RWPE2 (cell line): ENCODE measurements at regions not wholly inside any gene's neighbourhood (a gene's known extent, or its start where the extent isn't known, plus 50 kb on each side); places are given as distances from the start of the nearest gene placed in this dataset.
A peak's percentile ranks its signal among the peaks of the same experiment; 100 is the strongest.

Source experiments
- ATAC-seq: fragments of 200-7000 bp; cut with Tn5 transposase; 3 replicates; pipeline ENCODE4 v1.9.1; 2021; ENCODE audit warnings: low read depth
- DNase-seq: peaks from one replicate; pipeline ENCODE4 v3.0.0-alpha.2; 2020; ENCODE audit warnings: low spot score
- H3K27ac ChIP-seq: fragments of 450-650 bp; 2 replicates; pipeline ENCODE4 v1.5.1; 2017; ENCODE audit warnings: mild to moderate bottlenecking; ENCODE audit not compliant: poor library complexity, severe bottlenecking
- H3K27me3 ChIP-seq: fragments of 250-450 bp; sonication (Bioruptor Pico); 2 replicates; pipeline ENCODE4 v1.5.1; 2021; ENCODE audit warnings: mild to moderate bottlenecking, moderate library complexity; ENCODE audit not compliant: insufficient read depth, poor library complexity, severe bottlenecking
- H3K36me3 ChIP-seq: fragments of 250-450 bp; sonication (Bioruptor Pico); 2 replicates; pipeline ENCODE4 v1.5.1; 2020; ENCODE audit warnings: low read depth, mild to moderate bottlenecking, moderate library complexity
- H3K4me1 ChIP-seq: fragments of 250-450 bp; sonication (Bioruptor Pico); 2 replicates; pipeline ENCODE4 v1.5.1; 2021; ENCODE audit warnings: mild to moderate bottlenecking, moderate library complexity; ENCODE audit not compliant: insufficient read depth, poor library complexity, severe bottlenecking
- H3K4me3 ChIP-seq: fragments of 250-450 bp; sonication (Bioruptor Pico); 2 replicates; pipeline ENCODE4 v1.5.1; 2021; ENCODE audit warnings: mild to moderate bottlenecking, moderate library complexity; ENCODE audit not compliant: severe bottlenecking
- H3K9me3 ChIP-seq: fragments of 250-450 bp; sonication (Bioruptor Pico); 2 replicates; pipeline ENCODE4 v1.5.1; 2021; ENCODE audit warnings: mild to moderate bottlenecking, moderate library complexity; ENCODE audit not compliant: severe bottlenecking
- TF ChIP-seq, protein P1 (sequence below): fragments of 450-650 bp; IDR thresholded peaks from one replicate; pipeline ENCODE4 v1.5.1; 2017; ENCODE audit warnings: mild to moderate bottlenecking, moderate library complexity; ENCODE audit not compliant: poor library complexity, severe bottlenecking

DNA sequence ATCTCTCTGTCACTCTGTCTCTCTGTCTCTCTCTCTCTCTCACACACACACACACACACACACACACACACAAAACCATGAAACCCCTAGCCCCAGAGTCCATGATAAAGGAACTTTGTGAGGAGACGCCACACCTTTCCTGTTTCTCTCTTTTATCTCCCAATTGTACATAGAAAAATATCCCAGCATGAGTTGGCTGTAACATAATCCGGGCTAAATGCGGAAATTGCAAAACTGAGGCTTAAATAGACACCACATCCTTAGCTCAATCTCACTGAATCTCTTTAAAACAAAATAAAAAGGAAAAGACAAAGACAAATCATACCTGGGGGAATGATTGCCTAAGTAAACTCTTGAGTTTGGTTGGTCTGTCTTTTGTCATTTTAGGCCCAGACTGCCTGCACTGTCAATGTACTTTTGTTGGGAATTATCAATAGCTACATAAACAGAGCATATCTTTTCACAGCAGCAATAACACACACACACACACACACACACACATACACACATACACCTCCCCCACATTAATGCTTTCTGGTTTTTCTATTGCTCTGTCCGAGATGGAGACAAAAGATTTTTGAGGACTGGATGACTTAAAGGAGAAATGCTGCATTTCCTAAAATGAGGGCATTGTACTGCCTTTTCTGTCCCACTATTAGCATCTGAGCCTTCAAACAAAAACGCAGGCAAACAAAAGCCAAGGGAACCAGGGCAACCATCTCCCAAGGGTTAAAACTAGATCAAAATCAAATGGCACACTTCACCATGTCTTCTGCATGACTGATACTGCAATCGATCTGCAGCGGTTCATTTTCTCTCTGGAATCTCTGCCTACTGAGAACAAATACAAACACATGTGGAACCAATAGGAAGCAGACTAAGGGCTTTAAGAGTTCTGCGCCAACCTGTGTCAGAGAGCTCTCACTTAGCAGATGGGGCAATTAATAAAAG is 321.5 kb downstream of the NFIB start:
- no peak overlapping the region for H3K4me3 ChIP-seq
- no peaks in the 10 kb centered on the region for H3K36me3 ChIP-seq
- H3K4me1 ChIP-seq = peaks cover 11% of the 10 kb centered on the region
- DNase-seq (no peak), ATAC-seq (peak; percentile 74)
- H3K27me3 ChIP-seq = no peaks in the 10 kb centered on the region
- peaks cover 2% of the 10 kb centered on the region for H3K9me3 ChIP-seq
- peak overlapping the region; percentile 45 for H3K27ac ChIP-seq
- TF ChIP-seq, protein P1, sequence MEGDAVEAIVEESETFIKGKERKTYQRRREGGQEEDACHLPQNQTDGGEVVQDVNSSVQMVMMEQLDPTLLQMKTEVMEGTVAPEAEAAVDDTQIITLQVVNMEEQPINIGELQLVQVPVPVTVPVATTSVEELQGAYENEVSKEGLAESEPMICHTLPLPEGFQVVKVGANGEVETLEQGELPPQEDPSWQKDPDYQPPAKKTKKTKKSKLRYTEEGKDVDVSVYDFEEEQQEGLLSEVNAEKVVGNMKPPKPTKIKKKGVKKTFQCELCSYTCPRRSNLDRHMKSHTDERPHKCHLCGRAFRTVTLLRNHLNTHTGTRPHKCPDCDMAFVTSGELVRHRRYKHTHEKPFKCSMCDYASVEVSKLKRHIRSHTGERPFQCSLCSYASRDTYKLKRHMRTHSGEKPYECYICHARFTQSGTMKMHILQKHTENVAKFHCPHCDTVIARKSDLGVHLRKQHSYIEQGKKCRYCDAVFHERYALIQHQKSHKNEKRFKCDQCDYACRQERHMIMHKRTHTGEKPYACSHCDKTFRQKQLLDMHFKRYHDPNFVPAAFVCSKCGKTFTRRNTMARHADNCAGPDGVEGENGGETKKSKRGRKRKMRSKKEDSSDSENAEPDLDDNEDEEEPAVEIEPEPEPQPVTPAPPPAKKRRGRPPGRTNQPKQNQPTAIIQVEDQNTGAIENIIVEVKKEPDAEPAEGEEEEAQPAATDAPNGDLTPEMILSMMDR = no peak

DNA sequence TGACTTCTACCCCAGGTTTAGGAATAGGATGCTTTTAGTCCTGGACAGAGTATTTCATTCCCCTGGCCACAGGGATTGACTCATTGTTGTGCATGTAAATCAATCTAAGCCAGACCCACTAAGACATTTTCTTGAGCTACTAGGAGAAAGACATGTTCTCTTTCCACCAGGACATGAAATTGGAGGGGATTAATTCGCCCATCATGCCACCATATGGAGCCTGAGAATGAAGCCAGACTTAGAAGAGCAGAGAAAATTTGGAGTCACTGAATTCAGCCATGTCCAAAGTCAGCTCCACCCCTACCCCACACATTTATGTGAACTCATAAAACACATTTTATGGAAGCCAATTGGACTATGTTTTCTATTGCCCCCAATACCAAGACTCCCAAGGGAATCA is 322.5 kb downstream of the NFIB start:
- peaks cover 2% of the 10 kb centered on the region for H3K9me3 ChIP-seq
- H3K4me3 ChIP-seq = no peak overlapping the region
- DNase-seq (no peak), ATAC-seq (no peak)
- TF ChIP-seq, protein P1 = no peak
- H3K27me3 ChIP-seq = no peaks in the 10 kb centered on the region
- H3K36me3 ChIP-seq = no peaks in the 10 kb centered on the region
- H3K4me1 ChIP-seq = peaks cover 11% of the 10 kb centered on the region
- peak overlapping the region; percentile 45 for H3K27ac ChIP-seq

DNA sequence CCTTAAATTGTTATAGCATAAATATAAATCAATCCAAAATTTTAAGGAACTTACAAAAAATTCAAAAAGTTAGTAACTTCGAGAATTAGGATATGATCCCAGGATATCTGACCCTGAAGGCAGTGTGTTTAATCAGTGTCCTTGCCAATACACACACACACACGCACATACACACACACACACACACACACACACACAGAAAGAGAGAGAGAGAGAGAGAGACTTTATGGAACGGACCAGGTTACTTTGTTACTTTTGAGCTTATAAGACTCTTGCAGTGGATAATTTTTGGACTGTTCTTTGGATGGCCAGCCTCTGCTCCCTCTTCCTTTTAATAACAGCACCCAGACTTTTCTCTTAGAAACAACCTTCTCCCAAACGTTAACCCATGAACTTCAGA is 322.9 kb downstream of the NFIB start:
- Histone ChIP-seq H3K27ac (no peak overlapping the region), H3K27me3 (no peaks in the 10 kb centered on the region), H3K4me1 (peaks cover 11% of the 10 kb centered on the region), H3K9me3 (peaks cover 2% of the 10 kb centered on the region), H3K4me3 (no peak overlapping the region), H3K36me3 (no peaks in the 10 kb centered on the region)
- ATAC-seq (no peak), DNase-seq (no peak)
- TF ChIP-seq, protein P1 = no peak

- H3K36me3 ChIP-seq = no peaks in the 10 kb centered on the region
- H3K27ac ChIP-seq = no peak overlapping the region
- peaks cover 11% of the 10 kb centered on the region for H3K4me1 ChIP-seq
- ATAC-seq (no peak), DNase-seq (no peak)
- H3K9me3 ChIP-seq = peaks cover 2% of the 10 kb centered on the region
- H3K4me3 ChIP-seq = no peak overlapping the region
- H3K27me3 ChIP-seq = no peaks in the 10 kb centered on the region
- TF ChIP-seq, protein P1 = no peak
Measured at GRCh38 chr9:13990331-13990730, 323.6 kb downstream of the NFIB start.

DNA sequence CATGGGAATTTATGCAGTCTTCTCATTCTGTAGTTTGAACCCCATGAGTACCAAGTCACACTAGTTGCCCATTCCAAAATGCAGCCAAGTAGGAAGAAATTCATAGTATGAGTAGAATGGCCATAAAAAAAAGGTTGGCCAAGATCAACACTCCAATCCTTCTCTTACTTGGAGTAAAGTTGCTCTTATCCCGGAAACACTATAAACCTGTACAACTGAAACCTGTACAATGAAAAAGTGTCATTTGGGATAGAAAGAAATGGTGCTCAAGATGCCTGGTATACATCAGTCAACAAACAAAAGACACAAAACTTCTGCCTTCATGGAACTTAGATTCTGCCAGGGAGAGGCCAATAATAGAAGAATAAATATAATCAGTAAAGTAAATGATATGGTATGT is 325.0 kb downstream of the NFIB start:
- Histone ChIP-seq H3K4me1 (peaks cover 11% of the 10 kb centered on the region), H3K27me3 (no peaks in the 10 kb centered on the region), H3K27ac (no peak overlapping the region), H3K4me3 (no peak overlapping the region), H3K36me3 (no peaks in the 10 kb centered on the region), H3K9me3 (peaks cover 2% of the 10 kb centered on the region)
- TF ChIP-seq, protein P1 = no peak
- DNase-seq (no peak), ATAC-seq (no peak)
